ENCODE measurements at regions not wholly inside any gene's neighbourhood (a gene's known extent, or its start where the extent isn't known, plus 50 kb on each side); places are given as distances from the start of the nearest gene placed in this dataset.

GRCh38 chr3:53978386-53978785 lies 86.7 kb upstream of the SELENOK start (continued):
- TF ChIP-seq YY1 (IDR thresholded peaks at IDR 0.05; ENCODE audit: extremely low read depth, insufficient replicate concordance, low read depth, low read length): no peak

DNA sequence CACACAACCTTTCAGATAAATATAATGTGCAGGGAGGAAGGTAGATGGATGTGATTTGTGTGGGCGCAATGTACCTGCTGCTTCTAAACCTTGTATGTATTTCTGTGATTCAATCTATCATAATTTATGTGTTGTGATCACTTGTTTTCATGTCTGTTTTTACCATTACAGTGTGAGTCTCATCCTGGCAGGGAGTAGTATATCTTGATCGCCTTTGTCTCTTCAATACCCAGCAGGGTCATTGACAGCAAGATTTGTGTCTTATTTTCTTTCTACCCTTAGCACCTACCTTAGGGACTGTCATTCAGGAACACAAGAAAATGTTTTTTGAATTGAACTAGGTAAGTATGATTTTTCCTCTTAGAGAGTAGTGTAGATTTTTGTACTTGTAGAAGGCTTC lies 83.7 kb upstream of the SELENOK start:
- H3K9ac ChIP-seq (ENCODE audit: low read length): no peak overlapping the region
- ChIA-PET RAD21 (ENCODE audit: low non-redundant PET in 1 of 2, low total read pairs in 2 of 2, uncharacterized antibody in 2 of 2, unreplicated experiment in 2 of 2) (no interaction called here), POLR2A (no interaction called here), CTCF (no interaction called here)
- no peak overlapping the region for H3K4me3 ChIP-seq (replicated peaks in 1 of 2; ENCODE audit: low read depth in 1 of 2, low read length in 2 of 2)
- no peak for ATAC-seq
- no peaks in the 10 kb centered on the region for H4K20me1 ChIP-seq (ENCODE audit: insufficient read depth)
- H3K9me3 ChIP-seq (ENCODE audit: control insufficient read depth in 1 of 2, insufficient read depth in 1 of 2, low read depth in 1 of 2, low read length in 2 of 2): no peaks in the 10 kb centered on the region
- no peak for DNase-seq (ENCODE audit: low read depth, low spot score)
- H3K36me3 ChIP-seq (ENCODE audit: control insufficient read depth in 1 of 2, insufficient read depth in 2 of 2, low read length in 2 of 2): no peaks in the 10 kb centered on the region
- no peak overlapping the region for H2AFZ ChIP-seq (ENCODE audit: low read depth, low read length, poor library complexity, severe bottlenecking)
- H3K4me1 ChIP-seq (ENCODE audit: control insufficient read depth in 1 of 2, insufficient read depth in 2 of 2, low read length in 2 of 2): no peaks in the 10 kb centered on the region
- no peak overlapping the region for H3K4me2 ChIP-seq (ENCODE audit: low read length)
- no peak overlapping the region for H3K27ac ChIP-seq (ENCODE audit: low read depth, low read length)
- 0 out of 2 replicates have a peak, but pooled peaks cover 5% of the 10 kb centered on the region for H3K27me3 ChIP-seq (ENCODE audit: insufficient read depth, low read length)
- no peaks in the 10 kb centered on the region for H3K9me2 ChIP-seq (ENCODE audit: insufficient read depth)
- no TSS peak for BruUV-seq (replicated peaks)
- intact Hi-C loops (cut with micrococcal nuclease): no loop called here
- no peaks in the 10 kb centered on the region for H3K79me2 ChIP-seq (ENCODE audit: insufficient read depth, low read length)
- no peak for TF ChIP-seq EZH2 (IDR thresholded peaks at IDR 0.05)
- no peak for TF ChIP-seq EZH2phosphoT487 (IDR thresholded peaks at IDR 0.05; ENCODE audit: borderline replicate concordance)
- TF ChIP-seq CTCF (IDR thresholded peaks at IDR 0.05 in 2 of 3, conservative IDR thresholded peaks at IDR 0.05 in 1 of 3; ENCODE audit: borderline replicate concordance in 1 of 3, insufficient read depth in 1 of 3, low read depth in 2 of 3, low read length in 2 of 3): no peak
- no peak for TF ChIP-seq SIN3A (IDR thresholded peaks at IDR 0.05; ENCODE audit: low read depth)
- TF ChIP-seq FOSL1 (IDR thresholded peaks at IDR 0.05; ENCODE audit: low read depth): no peak
- no peak for TF ChIP-seq TCF7L2 (IDR thresholded peaks at IDR 0.05; ENCODE audit: borderline replicate concordance, extremely low read depth, insufficient read depth, insufficient read length)
- TF ChIP-seq ZNF274 (IDR thresholded peaks at IDR 0.05; ENCODE audit: low read depth, low read length): no peak
- TF ChIP-seq, protein P1, sequence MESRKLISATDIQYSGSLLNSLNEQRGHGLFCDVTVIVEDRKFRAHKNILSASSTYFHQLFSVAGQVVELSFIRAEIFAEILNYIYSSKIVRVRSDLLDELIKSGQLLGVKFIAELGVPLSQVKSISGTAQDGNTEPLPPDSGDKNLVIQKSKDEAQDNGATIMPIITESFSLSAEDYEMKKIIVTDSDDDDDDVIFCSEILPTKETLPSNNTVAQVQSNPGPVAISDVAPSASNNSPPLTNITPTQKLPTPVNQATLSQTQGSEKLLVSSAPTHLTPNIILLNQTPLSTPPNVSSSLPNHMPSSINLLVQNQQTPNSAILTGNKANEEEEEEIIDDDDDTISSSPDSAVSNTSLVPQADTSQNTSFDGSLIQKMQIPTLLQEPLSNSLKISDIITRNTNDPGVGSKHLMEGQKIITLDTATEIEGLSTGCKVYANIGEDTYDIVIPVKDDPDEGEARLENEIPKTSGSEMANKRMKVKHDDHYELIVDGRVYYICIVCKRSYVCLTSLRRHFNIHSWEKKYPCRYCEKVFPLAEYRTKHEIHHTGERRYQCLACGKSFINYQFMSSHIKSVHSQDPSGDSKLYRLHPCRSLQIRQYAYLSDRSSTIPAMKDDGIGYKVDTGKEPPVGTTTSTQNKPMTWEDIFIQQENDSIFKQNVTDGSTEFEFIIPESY (IDR thresholded peaks at IDR 0.05; ENCODE audit: extremely low read depth, insufficient replicate concordance, low read length): no peak
- TF ChIP-seq POLR2A (IDR thresholded peaks at IDR 0.05; ENCODE audit: borderline replicate concordance, extremely low read depth, insufficient read depth, insufficient read length): no peak
- TF ChIP-seq REST (IDR thresholded peaks at IDR 0.05; ENCODE audit: low read depth): no peak
- no peak for TF ChIP-seq ATF3 (IDR thresholded peaks at IDR 0.05)
- no peak for TF ChIP-seq CBX3 (IDR thresholded peaks at IDR 0.05; ENCODE audit: low read depth)
- TF ChIP-seq JUND (IDR thresholded peaks at IDR 0.05): no peak
- TF ChIP-seq, protein P2, sequence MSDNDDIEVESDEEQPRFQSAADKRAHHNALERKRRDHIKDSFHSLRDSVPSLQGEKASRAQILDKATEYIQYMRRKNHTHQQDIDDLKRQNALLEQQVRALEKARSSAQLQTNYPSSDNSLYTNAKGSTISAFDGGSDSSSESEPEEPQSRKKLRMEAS (IDR thresholded peaks at IDR 0.05): no peak
- TF ChIP-seq ZFX (IDR thresholded peaks at IDR 0.05): no peak
- TF ChIP-seq RAD21 (IDR thresholded peaks at IDR 0.05; ENCODE audit: low read depth): no peak
- TF ChIP-seq YY1 (IDR thresholded peaks at IDR 0.05; ENCODE audit: extremely low read depth, insufficient replicate concordance, low read depth, low read length): no peak
